GM18861 (cell line): ENCODE measurements at regions not wholly inside any gene's neighbourhood (a gene's known extent, or its start where the extent isn't known, plus 50 kb on each side); places are given as distances from the start of the nearest gene placed in this dataset.

Experiments used
- ATAC-seq: cut with Tn5 transposase; IDR thresholded peaks from one replicate; pipeline ENCODE4 v1.9.1; 2021; ENCODE audit not compliant: unreplicated experiment

DNA sequence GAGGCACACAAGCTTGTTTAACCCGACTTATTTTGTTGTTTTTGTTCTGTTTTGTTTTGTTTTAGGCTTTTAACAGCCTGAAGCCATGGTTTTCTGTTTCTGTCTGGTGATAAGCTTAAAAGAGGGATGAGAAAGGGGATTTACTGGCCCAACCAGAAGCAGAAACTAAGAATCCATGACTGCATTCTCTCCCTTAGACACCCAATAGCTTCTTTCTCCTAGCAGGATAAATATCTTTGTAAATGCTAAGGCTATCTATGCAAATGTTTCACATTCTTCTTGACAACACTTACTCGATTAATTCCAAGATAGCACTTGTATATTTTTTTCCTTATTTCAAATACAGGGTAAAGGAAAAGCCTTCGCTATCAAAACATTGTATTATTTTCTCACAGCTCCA is 53.7 kb upstream of the SMAD1 start:
- ATAC-seq, result no peak

DNA sequence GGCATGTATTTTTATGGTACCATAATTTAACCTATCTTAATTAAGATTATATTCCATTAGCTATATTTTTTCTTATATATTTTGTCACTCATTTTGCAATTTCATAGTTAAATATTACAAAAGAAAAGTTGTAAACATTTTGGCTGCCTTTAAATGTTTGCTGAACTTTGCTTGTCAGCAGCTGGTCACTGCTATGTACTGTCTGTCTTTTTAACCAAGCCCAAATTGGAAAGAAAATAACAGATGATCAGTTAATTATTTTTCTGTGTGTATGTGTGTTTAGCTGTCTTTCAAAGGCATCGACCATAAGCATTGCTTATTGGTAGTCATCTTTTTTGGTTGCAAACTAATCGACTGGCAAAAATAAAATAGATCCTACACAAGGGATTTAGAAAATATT is 54.4 kb upstream of the SMAD1 start:
- ATAC-seq, result no peak

DNA sequence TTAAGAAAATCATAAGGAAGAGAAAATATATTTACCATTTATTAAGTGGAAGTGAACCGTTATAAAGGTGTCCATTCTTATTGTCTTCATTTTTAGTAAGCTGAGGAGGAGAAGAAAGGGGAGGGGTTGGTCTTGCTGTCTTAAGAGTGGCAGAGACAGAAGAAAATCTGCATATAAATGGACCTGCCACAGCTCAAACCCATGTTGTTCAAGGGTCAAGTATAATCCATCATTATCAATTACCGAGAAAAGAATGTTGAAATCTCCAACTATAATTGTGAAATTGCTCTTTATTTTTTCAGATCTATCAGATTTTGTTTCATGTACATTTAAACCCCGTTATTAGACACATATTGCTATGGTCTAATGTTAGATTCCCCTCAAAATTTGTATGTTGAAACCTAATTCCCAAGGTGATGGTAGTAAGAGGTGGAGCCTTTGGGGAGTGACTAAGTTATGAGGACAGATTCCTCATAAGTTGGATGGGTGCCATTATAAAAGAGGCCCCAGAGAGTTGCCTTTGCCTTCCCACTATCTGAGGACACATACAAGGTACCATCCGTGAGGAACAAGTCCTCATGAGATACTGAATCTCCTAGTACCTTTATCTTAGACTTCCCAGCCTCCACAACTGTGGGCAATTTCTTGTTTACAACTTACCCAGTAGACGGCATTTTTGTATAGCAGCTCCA is 58.5 kb upstream of the SMAD1 start:
- no peak for ATAC-seq

DNA sequence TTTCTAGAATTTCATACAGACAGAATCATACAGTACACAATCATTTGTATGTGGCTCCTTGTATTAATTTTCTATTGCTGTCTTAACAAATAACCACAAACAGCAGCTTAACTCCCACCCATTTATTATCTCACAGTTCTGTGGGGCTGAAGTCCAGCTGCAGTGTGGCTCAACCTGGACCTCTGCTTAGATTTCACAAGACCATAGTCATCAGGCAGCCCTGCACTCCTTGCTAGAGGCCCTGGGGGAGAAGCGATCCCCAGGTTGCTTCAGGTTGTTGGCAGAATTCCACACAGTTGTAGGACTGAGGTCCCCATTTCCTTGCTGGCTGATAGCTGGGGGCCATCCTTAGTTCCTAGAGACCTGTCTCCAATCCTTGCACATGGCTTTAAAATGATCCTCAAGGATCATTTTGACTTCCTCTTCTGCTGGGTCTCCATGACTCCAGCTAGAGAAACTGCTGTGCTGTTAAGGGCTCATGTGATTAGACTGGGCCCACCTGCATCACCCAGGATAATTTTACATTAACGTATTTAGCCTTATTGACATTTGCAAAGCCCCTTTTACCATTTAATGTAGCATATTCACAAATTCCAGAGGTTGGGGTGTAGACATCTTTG is 60.9 kb upstream of the SMAD1 start:
- no peak for ATAC-seq

DNA sequence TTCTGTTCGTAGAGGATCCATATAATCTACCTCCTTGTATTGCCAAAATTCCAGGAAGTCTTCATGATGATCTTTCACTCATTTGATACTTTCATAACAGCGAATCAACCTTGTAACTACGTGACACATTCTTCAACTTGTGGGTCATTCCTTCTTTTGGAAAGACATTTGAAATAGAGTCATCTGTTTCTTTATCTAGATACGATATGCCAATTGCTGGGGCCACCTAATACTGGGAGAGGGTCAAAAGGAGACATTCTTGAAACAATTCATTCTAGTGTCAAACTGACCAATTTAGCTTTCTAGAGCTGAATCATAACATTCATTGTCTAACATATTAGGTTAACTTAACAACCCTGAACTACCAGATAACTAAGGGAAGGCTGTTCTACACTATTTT is 62.9 kb upstream of the SMAD1 start:
- no peak for ATAC-seq

DNA sequence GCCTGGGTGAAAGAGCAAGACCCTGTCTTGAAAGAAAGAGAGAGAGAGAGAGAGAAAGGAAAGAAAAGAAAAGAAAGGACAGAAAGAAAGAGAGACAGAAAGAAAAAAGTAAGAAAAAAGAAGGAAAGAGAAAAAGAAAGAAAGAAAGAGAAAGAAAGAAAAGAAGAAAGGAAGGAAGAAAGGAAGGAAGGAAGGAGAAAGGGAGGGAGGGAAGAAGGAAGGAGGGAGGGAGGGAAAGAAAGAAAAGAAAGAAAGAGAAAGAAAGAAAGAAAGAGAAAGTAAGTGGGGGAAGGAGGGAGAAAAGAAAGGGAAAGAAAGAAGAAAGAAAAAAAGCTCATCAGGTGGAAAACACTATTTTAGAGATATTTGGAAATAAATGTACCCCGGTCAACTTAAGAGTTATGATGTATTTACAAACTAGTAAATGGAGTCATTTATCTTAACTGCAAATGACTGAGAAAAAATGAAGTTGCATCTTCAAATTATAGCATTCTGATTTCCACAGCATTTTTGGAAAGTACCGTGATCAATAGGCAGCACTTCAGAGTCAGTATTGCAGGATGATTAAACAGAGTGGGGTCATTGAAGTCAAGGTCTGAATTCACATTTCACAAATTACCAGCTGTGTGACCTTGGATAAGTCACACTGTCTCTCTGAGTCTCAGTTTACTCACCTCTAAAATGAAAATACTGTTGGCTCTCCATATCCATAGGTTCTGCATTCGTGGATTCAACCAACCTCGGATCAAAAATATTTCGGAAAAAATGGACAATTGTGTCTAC is 64.1 kb upstream of the SMAD1 start:
- no peak for ATAC-seq

DNA sequence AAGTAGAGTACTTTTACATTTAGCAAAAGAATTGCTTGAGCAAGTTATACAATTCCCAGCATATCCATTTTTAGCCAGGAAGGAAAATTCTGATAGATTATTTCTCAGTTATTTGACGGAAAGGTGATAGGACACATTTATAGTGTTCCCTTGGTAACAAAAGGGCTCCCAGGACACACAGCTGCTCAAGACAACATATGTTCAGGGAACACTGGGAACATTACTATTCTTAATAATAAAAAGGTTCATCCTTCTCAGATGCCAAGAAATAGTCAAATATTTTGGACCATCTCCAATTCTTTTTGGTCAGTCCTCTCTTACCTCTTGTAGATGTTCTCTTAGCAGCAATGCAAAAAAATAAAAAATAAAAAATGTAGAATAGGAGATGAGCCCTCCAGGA is 66.8 kb upstream of the SMAD1 start:
- ATAC-seq, result no peak

DNA sequence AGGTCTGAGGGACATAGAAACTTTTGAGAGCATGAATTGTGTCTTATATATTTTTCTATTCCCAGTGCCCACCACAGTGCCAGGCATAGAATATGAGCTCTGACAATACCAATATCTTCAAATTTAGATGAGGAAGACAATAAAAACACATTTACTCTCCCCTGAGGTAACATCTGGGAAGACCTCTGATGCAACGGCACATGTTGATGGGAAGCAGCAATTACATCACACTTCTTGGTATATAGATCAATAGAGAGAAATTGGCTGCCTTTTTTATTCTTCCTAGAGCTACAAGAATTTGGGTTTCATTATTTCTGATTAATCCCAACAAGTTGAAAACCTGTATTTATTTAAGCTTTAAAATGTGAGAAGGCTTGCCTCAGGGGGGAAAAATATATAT is 67.4 kb upstream of the SMAD1 start:
- ATAC-seq, result no peak

DNA sequence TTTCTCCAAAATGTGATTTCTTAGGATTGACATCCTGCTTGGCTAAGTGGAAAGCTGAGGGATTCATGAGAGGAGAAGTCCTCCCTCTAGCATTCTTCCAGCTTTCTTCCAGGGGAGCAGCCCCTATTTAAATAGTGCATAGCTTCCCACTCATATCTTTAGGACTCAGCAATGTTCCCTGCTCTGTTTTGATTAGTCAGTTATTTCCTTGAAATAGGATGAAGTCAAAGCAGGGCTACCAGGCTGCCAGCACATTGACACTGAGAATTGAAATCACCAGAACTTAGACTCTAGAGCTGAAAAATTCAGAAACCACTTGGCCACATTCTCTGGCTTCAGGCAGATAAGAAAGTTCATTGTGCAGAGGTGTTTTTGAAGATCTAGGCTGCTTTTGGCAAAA is 74.7 kb upstream of the SMAD1 start:
- no peak for ATAC-seq

DNA sequence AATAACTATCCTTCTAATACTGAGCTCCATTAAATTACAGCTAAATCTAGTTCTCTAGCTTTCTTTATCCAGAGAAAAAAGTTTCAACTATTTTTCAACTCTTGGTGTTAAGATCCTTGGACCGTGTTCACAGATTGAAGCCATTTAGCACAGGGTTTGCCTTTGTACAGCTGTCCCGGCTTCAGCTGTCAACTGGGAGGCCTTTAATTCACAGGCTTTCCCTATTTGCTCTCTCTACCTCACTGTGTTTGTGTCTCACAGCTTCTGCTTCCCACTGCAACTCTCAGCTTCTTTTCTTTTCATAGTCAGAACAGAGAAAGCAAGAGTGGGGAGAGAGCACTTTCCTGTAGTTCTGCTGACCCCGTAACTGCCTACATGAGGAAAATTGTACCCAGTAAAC is 76.9 kb upstream of the SMAD1 start:
- ATAC-seq, result no peak

DNA sequence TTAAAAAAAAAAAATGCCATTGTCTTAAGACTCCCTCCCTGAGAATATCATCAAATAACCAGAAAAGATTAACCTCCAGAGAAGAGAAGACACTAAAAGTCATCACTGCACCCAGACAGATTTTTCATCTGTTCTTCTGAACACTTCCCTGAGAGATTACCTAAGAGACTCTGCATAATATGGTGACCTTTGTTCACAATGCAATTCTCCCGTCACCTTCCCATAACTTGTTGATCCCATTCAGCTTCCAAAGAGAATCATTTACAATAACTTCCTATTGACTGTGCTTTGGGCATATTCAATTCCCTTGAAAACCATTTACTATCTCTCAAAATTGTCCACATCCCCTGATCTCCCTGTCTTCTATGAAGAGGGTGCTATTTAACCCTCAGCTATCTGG is 85.1 kb upstream of the SMAD1 start:
- ATAC-seq, result no peak

DNA sequence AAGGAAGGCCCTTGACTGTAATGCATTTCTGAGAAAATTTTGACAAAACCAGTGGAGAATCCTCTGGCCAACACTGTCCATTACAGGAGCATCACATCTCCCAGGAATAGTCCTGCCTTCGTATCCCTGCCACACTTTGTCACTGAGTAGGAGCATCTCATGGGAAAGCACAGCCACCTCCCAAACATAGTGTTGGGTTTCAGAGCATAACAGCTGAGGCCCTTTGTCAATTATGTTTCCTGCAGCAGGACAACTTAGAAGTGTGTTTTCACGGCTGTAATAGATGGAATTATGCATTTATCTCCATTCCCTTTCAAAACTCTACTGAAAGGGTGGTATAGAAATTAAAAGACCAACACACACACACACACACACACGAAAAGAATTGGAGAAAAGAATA is 91.1 kb upstream of the SMAD1 start:
- ATAC-seq, result no peak

DNA sequence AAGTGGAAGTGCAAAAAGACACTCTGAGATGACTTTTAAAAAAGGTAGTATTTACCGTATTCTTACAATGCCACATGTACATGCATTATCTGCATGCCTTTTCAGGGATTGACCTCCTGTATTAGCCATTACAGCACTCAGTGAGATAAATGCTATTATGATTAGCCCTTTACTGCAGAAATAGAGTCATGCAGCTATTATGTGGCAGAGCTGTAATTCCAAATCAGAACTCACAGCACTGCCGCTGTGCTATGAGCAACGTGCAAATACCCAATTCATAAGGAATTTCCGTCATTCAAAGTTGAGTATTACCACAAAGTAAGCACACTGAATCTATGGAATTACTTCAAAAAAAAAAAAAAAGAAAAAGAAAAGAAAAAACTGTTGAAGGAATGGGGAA is 92.1 kb upstream of the SMAD1 start:
- no peak for ATAC-seq

DNA sequence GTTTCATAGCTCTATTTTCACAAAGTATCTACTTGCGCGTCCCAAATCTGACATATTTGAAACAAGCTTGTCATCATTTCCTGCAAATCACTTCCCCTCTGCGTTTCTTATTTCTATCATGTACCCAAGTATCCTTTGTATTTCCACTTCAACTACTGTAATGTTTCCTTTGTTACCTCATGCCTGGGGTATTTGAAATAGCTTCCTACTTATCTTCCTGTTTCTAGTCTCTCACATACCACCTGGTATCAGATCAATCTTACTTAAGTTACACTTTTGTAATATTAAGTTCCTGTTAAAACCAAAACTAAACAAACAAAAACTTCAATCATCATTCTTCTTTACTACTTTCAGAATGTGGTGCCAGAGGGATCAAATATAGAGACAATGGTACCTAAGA is 93.6 kb upstream of the SMAD1 start:
- no peak for ATAC-seq

DNA sequence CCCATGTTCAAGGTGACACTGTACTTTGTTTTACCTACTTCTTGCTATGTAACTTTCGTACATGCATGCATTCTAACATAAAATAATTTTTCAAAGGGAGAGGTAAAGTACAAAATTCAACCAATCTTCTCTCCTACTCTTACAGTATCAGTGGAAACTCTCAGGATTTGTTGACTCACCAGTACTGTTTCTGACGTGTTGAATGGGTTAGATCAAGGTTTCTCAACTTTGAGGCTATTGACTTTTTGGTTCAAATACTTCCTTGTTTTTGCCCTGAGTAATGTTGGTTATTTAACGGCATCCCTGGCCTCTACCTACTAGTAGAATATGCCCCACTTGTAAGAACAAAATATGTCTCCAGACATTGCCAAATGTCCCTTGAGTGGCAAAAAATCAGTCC is 94.6 kb upstream of the SMAD1 start:
- no peak for ATAC-seq

DNA sequence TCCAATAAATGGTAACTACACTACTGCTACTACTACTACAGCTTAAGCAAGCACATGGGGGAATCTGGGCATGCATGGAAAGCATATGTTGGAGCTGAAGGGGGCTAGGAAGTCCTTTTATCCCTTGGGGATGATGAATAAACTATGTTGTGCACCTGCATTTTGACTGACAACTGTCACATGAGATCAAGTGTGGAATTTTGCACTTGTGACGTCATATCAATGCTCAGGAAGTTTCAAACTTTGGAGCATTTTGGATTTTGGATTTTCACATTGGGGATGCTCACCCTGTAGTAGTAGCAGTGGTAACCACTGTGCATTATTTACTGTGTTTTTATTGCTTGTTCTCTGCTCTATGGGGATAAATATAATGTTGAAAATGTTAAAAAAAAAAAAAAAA is 100.5 kb upstream of the SMAD1 start:
- ATAC-seq, result no peak

DNA sequence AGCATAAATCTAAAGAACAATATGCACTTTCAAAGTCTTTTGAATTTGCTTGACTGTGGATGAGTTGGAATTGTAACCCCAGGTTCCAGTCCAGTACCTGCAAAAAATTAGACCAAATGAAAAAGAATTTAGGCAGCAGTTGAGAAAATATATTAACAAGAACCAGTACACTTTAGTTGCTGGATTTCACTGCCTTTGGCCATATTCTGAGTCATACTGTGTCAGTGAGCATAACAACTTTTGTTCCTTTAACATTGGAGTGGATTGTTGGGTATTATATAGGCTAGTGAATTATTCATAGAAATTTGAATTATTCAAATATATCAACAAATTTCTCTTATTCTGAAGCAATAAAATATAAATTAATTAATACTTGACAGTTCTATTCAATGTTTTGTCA is 101.5 kb upstream of the SMAD1 start:
- no peak for ATAC-seq

DNA sequence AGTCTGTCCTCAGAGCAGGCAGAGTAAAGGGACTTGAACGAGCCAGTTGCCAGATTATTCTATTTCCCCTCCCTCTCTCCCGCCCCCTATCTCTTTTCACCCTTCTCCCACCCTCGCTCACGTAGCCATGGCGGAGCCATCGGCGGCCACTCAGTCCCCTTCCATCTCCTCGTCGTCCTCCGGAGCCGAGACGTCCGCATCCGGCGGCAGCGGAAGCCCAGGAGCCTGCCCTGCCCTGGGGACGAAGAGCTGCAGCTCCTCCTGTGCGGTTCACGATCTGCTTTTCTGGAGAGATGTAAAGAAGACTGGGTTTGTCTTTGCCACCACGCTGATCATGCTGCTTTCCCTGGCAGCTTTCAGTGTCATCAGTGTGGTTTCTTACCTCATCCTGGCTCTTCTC is 106.2 kb upstream of the SMAD1 start:
- no peak for ATAC-seq

DNA sequence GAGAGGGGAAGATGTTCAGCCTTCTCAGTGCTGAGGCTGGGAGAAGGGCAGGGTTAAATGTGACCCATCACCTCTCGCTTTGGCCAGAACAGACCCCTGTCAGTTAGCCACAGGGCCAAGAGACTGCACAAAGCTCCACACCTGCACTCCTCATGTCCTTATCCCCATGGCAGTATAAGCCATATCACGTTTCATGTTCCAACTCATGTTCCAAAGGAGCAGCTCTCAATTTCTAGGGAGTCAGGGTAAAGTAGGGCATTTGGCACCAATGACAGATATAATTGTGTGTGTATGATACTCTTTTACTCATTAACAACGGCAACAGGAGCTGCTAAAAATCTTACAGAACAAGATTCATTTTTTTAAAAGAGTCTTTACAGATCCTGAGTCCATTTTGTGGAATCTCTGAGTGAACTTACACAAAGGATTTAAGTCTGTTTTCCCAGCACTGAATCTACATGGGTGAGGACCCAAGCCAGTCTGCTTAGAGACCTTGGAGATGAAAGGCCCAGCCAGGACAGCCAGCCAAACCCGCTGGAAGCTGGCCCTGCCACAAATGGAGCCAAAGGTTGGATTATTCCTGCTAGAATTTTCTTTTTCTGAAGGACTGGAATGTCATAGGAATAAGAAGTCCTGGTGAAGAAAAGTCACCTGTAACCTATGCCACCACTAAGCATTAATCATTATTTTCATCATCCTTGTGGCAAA is 129.1 kb upstream of the SMAD1 start:
- no peak for ATAC-seq

DNA sequence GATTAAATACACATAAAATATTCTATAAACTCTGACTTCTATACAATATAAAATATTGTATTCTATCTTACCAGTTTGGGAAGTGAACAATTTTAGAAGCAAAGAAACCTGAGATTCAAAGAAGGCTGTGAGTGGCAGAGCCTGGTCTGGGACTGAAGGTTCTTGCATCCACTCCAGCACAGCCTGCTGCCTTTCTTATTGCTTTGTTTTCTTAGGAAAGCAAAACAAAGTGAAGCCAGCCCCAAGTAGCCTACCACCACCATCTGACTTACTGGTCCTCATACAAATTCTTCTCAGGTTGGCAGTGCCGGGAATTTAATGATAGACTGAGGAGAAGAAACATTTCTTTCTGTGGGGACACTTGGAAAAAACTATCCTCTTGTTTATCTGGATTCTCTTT is 129.7 kb upstream of the SMAD1 start:
- no peak for ATAC-seq

DNA sequence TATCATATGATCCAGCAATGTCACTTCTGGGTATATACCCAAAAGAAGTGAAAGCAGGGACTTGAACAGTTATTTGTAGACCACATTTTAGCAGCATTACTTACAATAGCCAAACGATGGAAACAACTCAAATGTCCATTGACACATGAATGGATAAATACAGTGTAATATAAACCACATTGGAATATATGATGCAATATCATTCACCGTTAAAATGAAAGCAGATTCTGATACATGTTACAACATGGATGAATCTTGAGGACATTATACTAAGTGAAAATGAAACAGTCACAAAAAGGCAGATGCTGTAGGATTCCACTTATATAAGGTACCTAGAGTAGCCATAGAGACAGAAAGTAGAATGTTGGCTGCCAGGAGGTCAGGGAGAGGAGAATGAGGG is 130.5 kb upstream of the SMAD1 start:
- ATAC-seq, result no peak

DNA sequence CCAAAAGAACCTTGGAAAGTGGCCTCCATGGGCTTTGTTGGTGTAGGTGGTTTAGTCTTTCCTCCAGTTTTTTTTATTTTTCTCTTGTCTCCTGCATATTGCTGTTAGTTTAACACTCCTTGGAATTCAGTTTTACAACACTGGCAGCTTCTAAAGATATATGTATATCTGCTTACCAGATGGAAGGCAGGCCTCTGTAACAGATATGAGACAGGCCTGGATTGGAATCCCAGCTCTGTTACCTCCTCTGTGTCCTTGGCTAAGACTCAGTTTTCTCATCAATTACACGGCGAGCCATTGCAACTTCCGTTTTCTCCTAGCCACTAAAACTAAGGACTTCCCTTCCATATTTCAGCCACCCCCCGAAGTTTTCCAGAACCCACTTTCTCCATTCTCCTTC is 133.4 kb upstream of the SMAD1 start:
- ATAC-seq, result no peak
